A673 (cell line): ENCODE measurements at regions not wholly inside any gene's neighbourhood (a gene's known extent, or its start where the extent isn't known, plus 50 kb on each side); places are given as distances from the start of the nearest gene placed in this dataset.

ENCODE experiments used
- BruUV-seq: library from RNA; stranded (reverse); fragments of 400-500 nt; replicated peaks from 2 replicates; lab custom pipeline; 2021; lab: Mats Ljungman, UMichigan
- CTCF ChIA-PET: fragments of 300-600 bp; sonication (Branson Sonifier 250); formaldehyde crosslinking; loops from one replicate; lab custom pipeline; 2022; ENCODE audit warnings: antibody characterized with exemption; lab: Charles Lee
- POLR2A ChIA-PET: fragments of 300-600 bp; sonication (Branson Sonifier 250); formaldehyde crosslinking; loops from one replicate; lab custom pipeline; 2022; ENCODE audit warnings: antibody characterized with exemption; ENCODE audit not compliant: low non-redundant PET; lab: Charles Lee
- DNase-seq: peaks from one replicate; pipeline ENCODE4 v3.0.0-alpha.2; 2015; ENCODE audit warnings: low spot score
- H3K27ac ChIP-seq: fragments of 200-600 bp; sonication (generic); 2 replicates; pipeline ENCODE4 v1.5.1; 2016; ENCODE audit warnings: mixed run types, low read depth, mild to moderate bottlenecking, mixed read lengths, antibody characterized with exemption, low read length; ENCODE audit not compliant: poor library complexity, severe bottlenecking
- H3K27me3 ChIP-seq: fragments of 200-600 bp; sonication (generic); replicated peaks from 2 replicates; pipeline ENCODE4 v1.6.1; 2017; ENCODE audit warnings: mixed run types, low read depth, mild to moderate bottlenecking, mixed read lengths, antibody characterized with exemption, low read length; ENCODE audit not compliant: insufficient read depth, poor library complexity
- H3K36me3 ChIP-seq: fragments of 200-600 bp; sonication (generic); 2 replicates; pipeline ENCODE4 v1.6.1; 2016; ENCODE audit warnings: mixed run types, mild to moderate bottlenecking, mixed read lengths, antibody characterized with exemption, low read length; ENCODE audit not compliant: insufficient read depth, poor library complexity, severe bottlenecking
- H3K4me1 ChIP-seq: fragments of 200-600 bp; sonication (generic); 2 replicates; pipeline ENCODE4 v1.6.1; 2017; ENCODE audit warnings: mixed run types, mild to moderate bottlenecking, mixed read lengths, antibody characterized with exemption, low read length; ENCODE audit not compliant: insufficient read depth, poor library complexity, severe bottlenecking
- H3K4me3 ChIP-seq: fragments of 200-600 bp; sonication (generic); 2 replicates; pipeline ENCODE4 v1.5.1; 2016; ENCODE audit warnings: low read depth, mixed run types, mild to moderate bottlenecking, mixed read lengths, low read length; ENCODE audit not compliant: poor library complexity, severe bottlenecking
- H3K9me3 ChIP-seq: fragments of 200-600 bp; sonication (generic); 2 replicates; pipeline ENCODE4 v1.6.1; 2016; ENCODE audit warnings: mixed run types, low read depth, mild to moderate bottlenecking, mixed read lengths, antibody characterized with exemption, low read length; ENCODE audit not compliant: poor library complexity, severe bottlenecking
- CTCF ChIP-seq: fragments of 300-800, 200-600 bp; sonication (generic); conservative IDR thresholded peaks from 2 replicates; pipeline ENCODE4 v1.5.1; 2017; ENCODE audit warnings: low read depth, mild to moderate bottlenecking, antibody characterized with exemption, low read length, moderate library complexity, mixed read lengths
- EZH2 ChIP-seq: fragments of 200-600 bp; sonication (generic); IDR thresholded peaks from 2 replicates; pipeline ENCODE4 v1.6.1; 2017; ENCODE audit warnings: borderline replicate concordance, low read depth, mild to moderate bottlenecking, mixed read lengths, antibody characterized with exemption, low read length; ENCODE audit not compliant: poor library complexity, severe bottlenecking
- intact Hi-C: fragments of 100-400 bp; cut with micrococcal nuclease; formaldehyde crosslinking; loops from one replicate; pipeline ENCODE4 v1.10.0; 2022; ENCODE audit not compliant: unreplicated experiment

GRCh38 chr7:26563406-26563805 lies 271.7 kb downstream of the SNX10 start:
- BruUV-seq, result no TSS peak
- intact Hi-C loops, result no loop called here
- Histone ChIP-seq H3K4me1 (no peaks in the 10 kb centered on the region), H3K36me3 (no peaks in the 10 kb centered on the region), H3K27ac (no peak overlapping the region), H3K27me3 (peaks cover 11% of the 10 kb centered on the region), H3K9me3 (no peaks in the 10 kb centered on the region), H3K4me3 (no peak overlapping the region)
- no peak for DNase-seq
- POLR2A ChIA-PET, result no interaction called here
- CTCF ChIA-PET, result no interaction called here
- TF ChIP-seq CTCF (no peak), EZH2 (no peak)

- CTCF ChIA-PET, result no interaction called here
- BruUV-seq, result no TSS peak
- no peaks in the 10 kb centered on the region for H3K4me1 ChIP-seq
Observed at GRCh38 chr7:26567266-26567665, 275.6 kb downstream of the SNX10 start.

DNA sequence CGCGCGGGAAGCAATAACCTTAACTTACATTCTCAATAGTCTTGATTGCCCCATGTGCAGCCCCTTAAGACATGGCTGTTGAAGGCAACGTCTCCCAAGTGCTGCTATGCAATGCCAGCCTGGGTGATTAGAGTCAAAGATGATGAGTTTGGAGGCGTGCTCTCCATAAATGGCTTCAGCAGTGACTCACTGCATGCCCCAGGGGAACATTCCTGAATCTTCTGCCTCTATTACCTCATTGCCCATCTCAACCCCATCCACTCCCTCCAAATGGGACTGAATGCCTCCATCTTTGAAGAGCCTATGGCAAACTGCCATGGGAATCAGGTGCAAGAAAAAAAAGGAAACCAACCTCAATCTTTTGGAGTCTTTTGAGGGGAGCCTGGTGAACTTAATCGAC lies 282.8 kb downstream of the SNX10 start:
- Histone ChIP-seq H3K4me3 (no peak overlapping the region), H3K27me3 (peaks cover 4% of the 10 kb centered on the region), H3K9me3 (no peaks in the 10 kb centered on the region), H3K27ac (no peak overlapping the region), H3K36me3 (no peaks in the 10 kb centered on the region), H3K4me1 (no peaks in the 10 kb centered on the region)
- intact Hi-C loops, result no loop called here
- ChIA-PET CTCF (no interaction called here), POLR2A (no interaction called here)
- DNase-seq, result peak; percentile 14
- TF ChIP-seq EZH2 (no peak), CTCF (no peak)
- BruUV-seq, result no TSS peak

More at GRCh38 chr7:26567266-26567665, 275.6 kb downstream of the SNX10 start:
- intact Hi-C loops, result no loop called here
- TF ChIP-seq EZH2 (no peak), CTCF (no peak)
- Histone ChIP-seq H3K27ac (no peak overlapping the region), H3K4me3 (no peak overlapping the region), H3K36me3 (no peaks in the 10 kb centered on the region), H3K27me3 (no peaks in the 10 kb centered on the region), H3K9me3 (no peaks in the 10 kb centered on the region)
- POLR2A ChIA-PET, result no interaction called here
- no peak for DNase-seq
